ENCODE measurements at regions not wholly inside any gene's neighbourhood (a gene's known extent, or its start where the extent isn't known, plus 50 kb on each side); places are given as distances from the start of the nearest gene placed in this dataset.

- no peak for DNase-seq (ENCODE audit: low spot score)
These were observed 132.9 kb upstream of the MGAT5 start for GRCh38 chr2:134120733-134121630.

- DNase-seq (ENCODE audit: low spot score) = no peak
These were observed 131.3 kb upstream of the MGAT5 start for GRCh38 chr2:134122610-134123009.

DNA sequence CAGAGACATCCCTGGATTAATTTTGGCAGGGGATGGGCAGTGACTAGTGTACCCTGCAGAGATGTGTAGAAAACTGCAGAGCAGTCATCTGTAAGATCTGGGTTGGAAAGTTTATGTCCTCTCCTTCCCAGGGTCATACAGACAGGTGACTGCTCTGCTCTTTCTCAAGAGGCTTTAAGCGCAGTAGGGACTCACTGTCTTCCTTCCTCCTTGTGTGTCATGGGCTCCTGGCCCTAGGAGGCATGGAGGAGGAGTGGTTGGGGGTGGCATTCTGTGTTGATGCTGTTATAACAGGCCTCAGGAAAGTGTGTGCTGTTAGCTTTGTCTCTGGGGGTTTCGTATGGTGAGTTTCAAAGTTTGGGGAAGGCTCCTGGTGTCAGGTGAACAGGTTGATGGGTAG lies 130.5 kb upstream of the MGAT5 start:
- no peak for DNase-seq (ENCODE audit: low spot score)

GRCh38 chr2:134124047-134124753 lies 129.7 kb upstream of the MGAT5 start:
- no peak for DNase-seq (ENCODE audit: low spot score)

- DNase-seq (ENCODE audit: low spot score) = no peak
These were observed 126.4 kb upstream of the MGAT5 start for GRCh38 chr2:134127496-134127895.

GRCh38 chr2:134128746-134129145 lies 125.1 kb upstream of the MGAT5 start:
- DNase-seq (ENCODE audit: low spot score) = no peak

- no peak for DNase-seq (ENCODE audit: low spot score)
These were observed 123.9 kb upstream of the MGAT5 start for GRCh38 chr2:134129900-134130537.

DNA sequence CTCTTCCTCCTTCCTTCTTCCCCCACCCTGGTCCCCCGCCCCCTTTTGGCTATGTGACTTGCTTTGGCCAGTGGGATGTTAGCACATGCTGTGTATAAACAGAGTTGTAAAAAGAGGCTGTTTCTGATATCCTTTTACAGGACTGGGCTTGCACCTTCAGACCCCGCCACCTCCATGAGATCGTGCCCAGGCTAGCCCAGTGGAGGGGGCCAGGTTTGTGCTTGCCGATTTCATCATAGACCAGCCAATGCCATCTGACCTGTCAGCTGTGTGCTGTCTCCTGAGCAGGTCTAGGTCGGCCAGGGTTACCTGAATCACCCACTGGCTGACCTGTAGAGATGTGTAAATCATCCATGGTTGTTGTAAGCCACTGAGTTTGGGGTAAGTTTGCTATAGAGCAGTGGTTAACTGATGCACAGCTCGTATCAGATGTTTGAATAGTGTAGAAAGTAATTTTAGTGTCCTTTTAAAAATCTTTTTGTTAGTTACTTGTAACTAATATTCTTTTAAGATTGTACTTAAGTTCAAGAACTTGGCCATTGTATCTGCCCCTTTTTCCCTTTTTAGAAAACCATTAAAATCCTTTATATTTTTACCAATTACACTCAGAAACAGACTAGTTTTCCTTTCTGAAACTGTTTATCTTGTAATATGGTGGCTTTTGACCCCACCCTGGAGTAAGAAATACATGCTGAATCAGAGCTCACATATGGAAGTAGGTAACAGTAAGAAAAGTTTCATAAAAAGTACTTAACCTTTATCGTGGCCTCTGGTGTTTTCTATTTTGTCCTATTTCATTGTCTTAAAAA lies 122.0 kb upstream of the MGAT5 start:
- DNase-seq (ENCODE audit: low spot score) = no peak

GRCh38 chr2:134132490-134132857 lies 121.4 kb upstream of the MGAT5 start:
- DNase-seq (ENCODE audit: low spot score) = no peak

DNA sequence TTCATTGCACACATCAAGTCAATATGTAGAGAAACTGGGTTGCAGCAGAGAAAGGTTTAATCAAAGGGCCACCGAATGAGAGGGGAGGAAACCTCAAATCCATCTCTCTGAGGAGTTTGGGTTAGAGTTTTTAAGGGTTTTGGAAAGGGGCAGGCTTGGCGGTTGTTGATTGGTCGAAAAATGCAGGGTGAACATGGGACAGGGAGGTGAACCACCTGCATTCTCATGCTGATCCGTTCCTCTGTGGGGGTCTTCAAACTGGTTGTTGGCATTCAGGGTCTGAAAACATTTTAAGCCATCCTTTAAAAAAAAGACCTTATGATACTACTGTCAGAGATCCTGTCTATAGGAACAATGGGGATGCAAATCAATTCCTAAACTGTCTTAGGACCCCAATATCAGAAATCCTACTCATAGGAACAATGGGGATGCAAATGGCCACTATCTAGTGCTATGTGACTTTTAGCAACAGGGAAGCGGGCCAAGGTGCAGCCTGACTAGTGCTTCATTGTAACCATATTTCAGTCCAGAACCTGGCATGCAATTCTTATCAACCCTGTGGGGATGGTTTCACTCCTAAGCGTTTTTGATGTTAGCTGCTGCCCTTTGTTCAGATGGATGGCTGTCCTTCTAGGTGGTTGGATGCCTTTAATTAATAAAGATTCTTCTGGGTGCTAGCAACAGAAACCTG lies 120.1 kb upstream of the MGAT5 start:
- no peak for DNase-seq (ENCODE audit: low spot score)

DNA sequence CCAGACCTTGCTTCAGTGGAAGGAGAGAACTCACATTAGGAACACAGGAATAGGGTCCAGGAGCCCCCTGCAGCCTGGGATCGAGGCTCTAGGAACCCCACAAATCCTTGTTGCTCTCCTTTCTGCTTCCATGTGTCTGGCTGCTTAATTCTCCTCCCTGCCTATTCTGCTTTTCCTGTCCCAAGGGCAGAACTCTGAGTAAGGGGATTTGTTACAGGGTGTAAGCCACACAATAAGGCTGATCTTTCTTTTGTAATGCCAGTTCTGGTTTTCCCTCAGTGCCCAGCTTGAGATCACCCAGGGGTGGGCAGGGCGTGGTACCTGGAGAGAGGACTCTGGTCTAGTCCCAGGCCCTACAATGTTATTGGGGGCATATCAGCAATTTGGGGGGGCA lies 119.6 kb upstream of the MGAT5 start:
- DNase-seq (ENCODE audit: low spot score) = no peak

GRCh38 chr2:134134827-134135226 lies 119.0 kb upstream of the MGAT5 start:
- no peak for DNase-seq (ENCODE audit: low spot score)

DNA sequence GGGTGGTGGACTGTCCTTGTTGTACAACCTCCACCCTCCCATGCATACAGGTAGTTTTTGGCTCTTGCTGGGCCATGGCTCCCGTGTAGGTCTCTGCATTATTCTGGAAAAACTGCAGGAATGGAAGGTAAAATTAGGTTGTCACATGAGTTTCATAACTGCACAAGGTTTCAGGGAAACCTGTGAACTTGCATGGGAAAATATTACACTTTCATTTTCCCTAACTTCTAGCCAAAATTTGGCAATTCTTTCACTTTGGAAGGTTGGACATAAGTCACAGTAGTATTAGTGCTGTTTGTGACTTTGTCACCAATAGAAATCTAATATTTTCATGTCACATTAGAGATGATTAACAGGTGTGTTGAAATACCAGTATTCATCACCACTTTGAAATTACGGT lies 118.1 kb upstream of the MGAT5 start:
- DNase-seq (ENCODE audit: low spot score) = no peak

DNA sequence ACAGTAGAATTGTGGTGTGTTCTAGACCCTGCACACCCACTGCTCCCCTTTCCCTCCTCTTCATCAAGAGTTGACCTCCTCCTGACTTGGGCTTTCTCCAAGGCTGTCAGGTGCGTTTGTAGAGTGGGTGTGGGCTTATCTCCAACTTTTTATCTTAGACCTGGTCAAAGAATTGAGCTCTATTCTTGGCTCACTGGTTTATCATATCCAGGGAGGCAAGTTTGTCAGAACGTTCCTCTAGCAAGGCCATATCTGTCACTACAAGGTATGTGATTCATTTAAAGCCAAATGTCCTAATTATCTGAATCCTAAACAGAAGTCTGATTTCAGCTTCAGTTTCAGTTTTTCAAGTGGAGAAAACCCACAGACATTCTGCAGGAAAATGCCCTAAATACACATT lies 117.1 kb upstream of the MGAT5 start:
- no peak for DNase-seq (ENCODE audit: low spot score)

DNA sequence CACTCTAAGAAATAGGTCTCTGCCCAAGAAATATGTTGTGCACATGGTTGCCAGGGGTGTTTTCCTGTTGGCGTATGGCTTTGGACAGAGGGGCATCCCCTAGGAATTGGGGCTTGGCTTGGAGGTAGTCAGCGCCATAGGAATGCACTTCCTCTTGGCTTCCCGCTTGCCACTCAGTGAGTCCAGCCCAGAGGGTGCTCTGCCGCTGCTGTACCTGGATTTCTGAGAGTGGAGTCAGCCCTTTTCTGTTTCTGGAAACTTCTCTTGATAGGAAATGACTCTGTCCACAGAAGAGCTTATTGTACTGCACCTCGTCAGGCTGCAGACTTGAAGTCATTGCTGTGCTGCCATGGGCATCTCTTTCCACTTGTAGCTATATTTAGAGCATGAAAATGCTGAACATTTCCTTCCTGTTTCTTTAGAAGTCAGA lies 116.7 kb upstream of the MGAT5 start:
- DNase-seq (ENCODE audit: low spot score) = no peak

GRCh38 chr2:134138115-134138514 lies 115.8 kb upstream of the MGAT5 start:
- DNase-seq (ENCODE audit: low spot score) = no peak

DNA sequence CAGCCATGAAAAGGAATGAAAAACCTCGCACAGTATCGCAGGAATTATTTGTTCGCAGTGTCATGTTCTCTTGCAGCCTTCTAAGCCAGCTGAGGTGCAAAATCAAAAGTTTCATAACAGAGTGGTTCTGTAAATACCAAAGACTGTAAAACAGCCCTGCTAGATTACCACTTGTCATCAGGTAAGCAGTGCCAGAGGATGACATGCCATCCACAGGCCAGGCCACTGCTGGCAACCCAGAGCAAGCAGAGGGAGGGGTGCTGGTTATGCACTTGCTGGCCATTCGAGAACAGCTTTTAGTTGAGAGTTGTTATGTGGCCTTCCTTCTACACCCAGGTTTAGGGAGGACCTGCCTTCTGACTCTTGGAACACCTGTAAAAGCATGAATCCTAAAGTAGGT lies 114.3 kb upstream of the MGAT5 start:
- DNase-seq (ENCODE audit: low spot score) = no peak

DNA sequence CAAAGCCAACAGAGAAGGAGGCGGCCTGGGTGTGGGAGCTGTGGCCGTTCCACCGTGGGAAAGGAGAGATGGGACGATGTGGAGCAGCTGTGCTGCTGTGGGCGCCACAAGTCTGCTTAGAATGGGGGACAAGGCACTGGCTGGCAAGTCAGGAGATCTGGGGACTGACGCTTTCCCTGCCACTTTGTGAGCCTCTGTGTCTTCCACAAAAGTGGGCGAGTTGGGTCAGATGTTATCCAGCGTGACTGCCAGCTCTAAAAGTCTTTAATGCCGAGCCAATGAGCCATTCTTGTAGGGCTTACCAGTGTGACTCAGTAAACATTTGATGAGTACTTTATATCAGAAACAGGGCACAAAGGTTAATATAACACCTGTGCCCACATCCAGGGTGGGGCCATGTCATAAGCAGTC lies 113.6 kb upstream of the MGAT5 start:
- DNase-seq (ENCODE audit: low spot score) = no peak

DNA sequence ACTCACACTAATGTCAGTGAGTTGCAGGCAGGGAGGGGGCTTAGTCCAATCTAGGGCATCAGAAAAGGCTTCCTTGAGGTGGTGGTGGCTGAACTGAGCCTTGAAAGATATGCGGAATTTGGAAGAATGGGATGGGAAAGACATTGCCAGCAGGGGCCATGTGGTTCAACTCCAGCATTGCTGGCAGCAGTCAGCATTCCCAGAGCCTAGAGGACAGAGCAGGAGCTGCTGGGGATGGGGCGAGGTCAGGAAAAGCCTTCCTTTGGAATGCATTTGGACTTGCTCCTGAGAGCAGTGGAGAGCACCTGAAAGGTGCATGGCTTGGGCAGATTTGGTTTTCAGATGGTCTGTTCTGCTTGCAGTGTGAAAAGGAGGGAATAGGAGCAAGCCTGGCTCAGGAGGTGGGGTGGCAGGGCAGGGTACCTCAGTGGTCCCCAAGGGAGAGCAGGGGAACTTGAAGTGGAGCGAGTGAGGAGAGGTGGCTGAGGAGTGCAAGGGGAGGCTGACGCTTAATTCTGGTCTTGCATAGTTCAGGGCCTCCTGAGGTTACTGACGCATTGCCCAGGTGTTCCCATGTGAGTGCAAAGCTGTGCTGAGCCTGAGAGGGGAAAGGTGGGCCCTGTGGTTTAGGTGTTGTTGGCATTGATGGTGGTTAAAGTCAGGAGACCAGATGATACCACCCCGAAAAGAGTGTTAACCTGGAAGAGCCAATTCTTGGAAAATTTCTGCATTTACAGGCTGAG lies 112.1 kb upstream of the MGAT5 start:
- no peak for DNase-seq (ENCODE audit: low spot score)

GRCh38 chr2:134142341-134142738 lies 111.5 kb upstream of the MGAT5 start:
- DNase-seq (ENCODE audit: low spot score) = no peak

DNA sequence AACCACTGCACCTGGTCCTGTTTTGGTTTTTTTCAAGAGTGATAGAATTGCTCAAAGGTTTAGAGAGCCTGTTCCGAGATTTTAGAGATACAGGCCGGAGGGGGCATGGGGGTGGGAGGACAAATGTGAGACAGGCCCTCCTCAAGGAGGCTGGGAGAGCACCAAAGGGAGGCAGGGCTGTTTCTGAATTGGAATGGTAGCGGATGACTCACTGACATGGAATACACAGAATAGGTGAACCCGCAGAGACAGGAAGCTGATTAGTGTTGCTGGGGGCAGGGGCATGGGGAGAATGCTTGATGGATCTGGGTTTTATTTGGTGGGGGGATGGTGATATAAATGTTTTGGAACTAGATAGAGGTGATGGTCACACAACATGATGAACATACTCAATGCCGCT lies 111.0 kb upstream of the MGAT5 start:
- DNase-seq (ENCODE audit: low spot score) = no peak
